IPS-15b (cell line): ENCODE measurements at regions not wholly inside any gene's neighbourhood (a gene's known extent, or its start where the extent isn't known, plus 50 kb on each side); places are given as distances from the start of the nearest gene placed in this dataset.

ENCODE experiments used
- H3K27me3 ChIP-seq: one replicate; pipeline ENCODE4 v1.6.1; 2013; ENCODE audit warnings: low read length; ENCODE audit not compliant: control insufficient read depth, insufficient read depth
- H3K36me3 ChIP-seq: one replicate; pipeline ENCODE4 v1.6.1; 2013; ENCODE audit warnings: low read length; ENCODE audit not compliant: control insufficient read depth, insufficient read depth
- H3K4me1 ChIP-seq: one replicate; pipeline ENCODE4 v1.6.1; 2013; ENCODE audit warnings: mild to moderate bottlenecking, low read length; ENCODE audit not compliant: control insufficient read depth, insufficient read depth
- H3K4me3 ChIP-seq: one replicate; pipeline ENCODE4 v1.5.1; 2013; ENCODE audit warnings: low read depth, low read length
- H3K9ac ChIP-seq: one replicate; pipeline ENCODE4 v1.6.1; 2013; ENCODE audit warnings: low read depth, mild to moderate bottlenecking, low read length
- H3K9me3 ChIP-seq: one replicate; pipeline ENCODE4 v1.6.1; 2013; ENCODE audit warnings: mild to moderate bottlenecking, low read length; ENCODE audit not compliant: control insufficient read depth, insufficient read depth

DNA sequence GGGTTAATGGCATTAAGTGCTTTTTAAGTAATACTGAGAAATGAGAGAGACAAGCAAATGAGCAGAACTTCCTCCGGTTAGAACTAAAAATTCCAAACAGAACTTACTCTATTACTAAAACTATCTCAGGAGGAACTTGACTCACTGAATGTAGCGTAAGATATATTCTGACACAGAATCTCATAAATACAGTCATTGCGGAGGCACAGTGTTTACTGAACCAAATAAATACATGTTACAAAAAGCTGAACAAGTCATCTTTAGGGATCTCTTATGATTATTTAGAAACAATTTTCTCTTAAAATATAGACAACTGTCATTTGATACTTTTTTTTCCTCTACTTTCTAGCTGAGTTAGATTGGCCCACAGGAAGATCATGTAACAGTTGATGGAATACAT lies 283.1 kb downstream of the KLF12 start:
- Histone ChIP-seq H3K9me3 (no peaks in the 10 kb centered on the region), H3K4me3 (no peak overlapping the region), H3K36me3 (no peaks in the 10 kb centered on the region), H3K4me1 (no peaks in the 10 kb centered on the region), H3K27me3 (no peaks in the 10 kb centered on the region), H3K9ac (no peak overlapping the region)

DNA sequence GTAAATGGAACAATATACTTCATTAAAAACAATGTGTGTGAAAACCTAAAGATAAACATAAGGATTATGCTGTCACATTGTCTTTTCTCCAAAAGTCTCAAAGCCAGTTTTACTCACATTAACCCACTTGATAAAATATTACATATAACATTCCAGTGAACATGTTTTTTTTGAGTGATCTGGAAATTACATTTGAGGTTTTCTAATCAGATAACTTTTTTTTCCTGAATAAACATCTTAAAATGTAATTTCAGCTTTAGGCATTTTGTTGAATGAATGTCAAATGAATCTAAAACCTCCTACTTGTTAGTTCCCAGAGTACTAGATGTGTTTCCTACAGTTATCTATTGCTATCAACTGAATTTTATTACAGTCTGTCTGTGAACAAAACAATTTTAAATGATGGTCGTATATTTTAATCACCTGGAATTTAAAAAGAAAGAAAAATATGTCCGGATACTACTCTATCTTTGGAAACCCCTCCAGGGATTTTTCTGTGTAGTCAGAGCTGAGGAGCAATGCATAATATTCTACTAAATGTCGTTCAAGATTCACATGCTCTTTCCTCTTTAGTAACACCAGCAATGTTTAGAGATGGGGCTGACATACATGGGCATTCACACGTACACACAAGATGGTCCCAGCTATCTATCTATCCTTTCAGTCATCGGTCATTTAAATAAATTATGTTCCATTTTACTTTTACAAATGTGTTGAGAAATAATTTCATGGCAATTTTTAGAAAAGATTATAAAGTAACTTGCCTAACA lies 283.9 kb downstream of the KLF12 start:
- H3K27me3 ChIP-seq = no peaks in the 10 kb centered on the region
- H3K4me3 ChIP-seq = no peak overlapping the region
- H3K9me3 ChIP-seq = no peaks in the 10 kb centered on the region
- no peak overlapping the region for H3K9ac ChIP-seq
- H3K36me3 ChIP-seq = no peaks in the 10 kb centered on the region
- no peaks in the 10 kb centered on the region for H3K4me1 ChIP-seq

DNA sequence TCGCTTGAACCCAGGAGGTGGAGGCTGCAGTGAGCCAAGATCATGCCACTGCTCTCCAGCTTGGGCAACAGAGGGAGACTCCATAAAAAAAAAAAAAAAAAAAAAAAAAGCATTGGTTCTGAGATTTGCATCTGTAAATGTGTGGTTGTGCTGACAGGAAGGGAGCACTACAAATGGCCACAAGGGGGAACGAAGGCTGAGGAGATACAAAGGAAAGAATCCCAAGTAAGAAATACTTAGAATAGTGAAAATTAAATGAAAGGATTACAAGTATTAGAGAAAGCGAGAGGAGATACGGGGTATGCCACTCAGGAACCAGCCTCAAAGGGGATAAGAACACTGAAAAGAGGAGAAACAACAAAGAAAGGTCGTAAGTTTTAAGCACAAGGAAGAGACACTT lies 284.9 kb downstream of the KLF12 start:
- H3K36me3 ChIP-seq = no peaks in the 10 kb centered on the region
- H3K27me3 ChIP-seq = no peaks in the 10 kb centered on the region
- H3K4me1 ChIP-seq = no peaks in the 10 kb centered on the region
- no peaks in the 10 kb centered on the region for H3K9me3 ChIP-seq
- no peak overlapping the region for H3K4me3 ChIP-seq
- H3K9ac ChIP-seq = no peak overlapping the region

DNA sequence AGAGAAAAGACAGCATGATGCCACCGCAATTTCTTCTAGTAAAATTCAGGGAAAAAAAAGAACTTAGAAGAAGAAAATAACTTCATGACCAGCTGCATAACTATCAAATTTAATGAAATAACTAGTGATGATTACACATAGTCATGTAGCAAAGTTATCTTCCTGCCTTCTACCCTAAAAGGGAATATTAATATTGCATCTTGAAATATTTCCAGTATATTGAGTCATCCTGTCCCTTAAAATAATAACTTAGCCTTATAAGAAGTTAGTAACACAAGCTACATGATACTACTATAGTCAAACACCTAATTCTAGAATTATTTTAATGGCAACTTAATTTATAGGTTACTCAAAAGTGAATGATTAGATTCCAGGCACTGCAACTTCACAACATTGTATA lies 289.2 kb downstream of the KLF12 start:
- Histone ChIP-seq H3K4me3 (no peak overlapping the region), H3K9me3 (no peaks in the 10 kb centered on the region), H3K27me3 (no peaks in the 10 kb centered on the region), H3K4me1 (no peaks in the 10 kb centered on the region), H3K36me3 (no peaks in the 10 kb centered on the region), H3K9ac (no peak overlapping the region)

DNA sequence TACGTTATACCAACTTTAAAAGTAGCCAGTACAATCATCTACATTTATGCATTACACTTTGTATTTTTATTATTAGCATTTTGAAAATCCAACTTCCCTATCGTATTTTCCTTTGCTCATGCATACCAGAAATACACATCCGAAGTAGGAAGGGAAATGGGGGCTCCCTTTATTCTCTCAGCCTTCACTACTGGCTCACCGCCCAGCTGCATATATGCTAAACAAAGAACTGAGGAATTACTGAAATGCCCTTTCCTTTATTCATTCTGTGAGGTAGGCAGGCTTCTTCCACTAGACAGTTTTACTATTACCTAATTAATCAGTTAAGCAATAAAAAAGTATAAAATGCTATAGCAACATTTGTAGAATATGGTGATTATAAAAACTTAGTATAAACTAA lies 291.6 kb downstream of the KLF12 start:
- Histone ChIP-seq H3K9me3 (no peaks in the 10 kb centered on the region), H3K27me3 (no peaks in the 10 kb centered on the region), H3K9ac (no peak overlapping the region), H3K4me1 (no peaks in the 10 kb centered on the region), H3K36me3 (no peaks in the 10 kb centered on the region), H3K4me3 (no peak overlapping the region)

DNA sequence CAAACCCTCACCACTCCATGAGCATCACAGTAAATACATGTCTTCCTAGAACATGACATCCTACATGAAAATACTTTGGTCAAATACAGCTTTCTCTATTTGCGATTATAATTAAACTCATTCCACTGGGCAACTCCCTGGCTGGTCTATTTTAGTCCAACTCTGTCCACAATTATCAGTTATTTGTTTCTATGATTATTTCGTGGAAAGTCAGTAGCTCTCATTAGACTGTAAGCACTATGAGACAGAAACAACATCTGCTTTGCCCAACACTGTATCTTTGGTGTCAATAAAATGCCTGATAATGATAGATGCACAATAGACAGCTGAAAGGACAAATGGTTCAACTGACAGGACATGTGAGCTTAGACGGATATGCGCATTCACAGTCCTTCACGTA lies 292.0 kb downstream of the KLF12 start:
- Histone ChIP-seq H3K9ac (no peak overlapping the region), H3K4me3 (no peak overlapping the region), H3K4me1 (no peaks in the 10 kb centered on the region), H3K9me3 (no peaks in the 10 kb centered on the region), H3K27me3 (no peaks in the 10 kb centered on the region), H3K36me3 (no peaks in the 10 kb centered on the region)

DNA sequence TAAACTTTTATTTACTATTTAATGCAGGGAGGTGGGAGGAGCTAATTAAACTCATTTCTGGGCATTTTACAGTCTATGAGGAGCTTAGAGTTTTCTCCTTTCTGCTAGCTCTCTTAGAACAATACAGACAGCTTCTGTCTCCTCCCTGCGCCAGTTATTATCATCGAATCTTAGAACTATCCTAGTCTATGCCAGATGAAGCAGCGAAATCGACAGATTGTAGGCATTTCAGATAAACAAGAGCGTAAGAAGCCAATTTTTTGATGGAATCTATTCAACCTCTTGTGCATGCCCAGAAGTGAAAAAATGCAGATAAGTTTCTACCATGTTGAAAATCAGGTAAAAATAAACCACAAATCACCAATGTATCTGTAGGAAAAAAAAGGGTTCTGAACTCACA lies 297.1 kb downstream of the KLF12 start:
- H3K9me3 ChIP-seq = no peaks in the 10 kb centered on the region
- no peak overlapping the region for H3K9ac ChIP-seq
- no peaks in the 10 kb centered on the region for H3K27me3 ChIP-seq
- no peaks in the 10 kb centered on the region for H3K4me1 ChIP-seq
- H3K4me3 ChIP-seq = no peak overlapping the region
- no peaks in the 10 kb centered on the region for H3K36me3 ChIP-seq

DNA sequence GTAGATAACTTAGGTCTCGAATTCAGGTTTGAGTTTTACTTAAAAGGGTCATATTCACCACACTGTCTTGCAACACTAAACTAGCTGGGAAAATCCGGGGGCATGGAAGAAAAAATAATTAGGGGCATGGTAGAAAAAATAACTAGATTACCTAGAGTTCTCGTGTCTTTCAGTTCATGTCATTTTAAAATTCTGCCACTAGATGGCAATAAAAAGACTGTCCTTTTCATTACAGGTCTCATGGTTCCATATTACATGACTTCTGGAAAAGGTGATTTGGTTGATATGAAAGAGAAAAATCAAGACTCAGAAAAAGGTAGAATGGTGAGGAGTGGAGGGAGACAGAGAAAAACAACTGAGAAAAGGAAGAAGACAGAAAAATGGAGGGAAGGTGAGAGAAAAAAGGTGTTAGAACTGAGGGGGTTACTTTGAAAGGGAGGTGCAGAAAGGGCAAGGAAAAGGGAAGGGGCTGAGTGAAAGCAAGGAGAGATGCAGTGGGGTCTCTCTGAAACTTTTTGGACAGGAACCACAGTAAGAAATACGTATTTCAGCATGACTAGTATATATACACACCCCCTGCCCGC lies 299.0 kb downstream of the KLF12 start:
- Histone ChIP-seq H3K9me3 (no peaks in the 10 kb centered on the region), H3K27me3 (no peaks in the 10 kb centered on the region), H3K36me3 (no peaks in the 10 kb centered on the region), H3K4me1 (no peaks in the 10 kb centered on the region), H3K4me3 (no peak overlapping the region), H3K9ac (no peak overlapping the region)

DNA sequence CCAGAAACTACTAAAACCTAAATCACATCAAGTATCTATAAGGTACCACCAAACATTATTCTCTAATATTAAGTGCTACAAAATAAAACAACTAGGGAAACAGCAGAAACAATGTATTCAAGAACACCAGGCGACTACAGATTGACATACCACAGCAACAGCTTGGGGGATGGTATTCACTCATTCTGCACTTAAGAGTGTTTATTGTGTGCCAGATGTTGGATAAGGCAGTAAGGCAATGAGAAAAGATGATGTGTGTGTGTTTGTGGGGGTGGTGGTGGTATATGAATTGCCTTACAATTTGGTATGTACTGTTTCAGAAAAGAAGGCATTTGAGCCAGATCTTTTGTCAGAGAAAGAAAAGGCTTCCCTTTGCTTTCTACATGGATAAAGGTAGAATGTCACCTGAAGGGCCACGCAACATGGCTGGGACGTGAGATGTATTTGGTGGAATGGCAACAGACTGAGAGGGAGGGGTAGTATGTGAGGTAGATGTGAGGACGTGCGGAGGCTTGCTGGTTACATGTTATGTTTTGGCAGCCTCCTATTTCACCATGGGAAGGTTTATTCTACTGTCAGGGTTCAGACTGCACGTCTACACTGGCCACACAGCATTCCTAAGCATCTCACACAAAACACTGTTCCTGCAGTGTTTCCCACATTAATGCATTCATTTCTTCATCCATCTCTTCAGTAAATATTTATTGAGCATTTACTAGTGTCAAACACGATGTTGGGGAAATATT lies 300.7 kb downstream of the KLF12 start:
- Histone ChIP-seq H3K9ac (no peak overlapping the region), H3K27me3 (no peaks in the 10 kb centered on the region), H3K4me3 (no peak overlapping the region), H3K9me3 (no peaks in the 10 kb centered on the region), H3K36me3 (no peaks in the 10 kb centered on the region), H3K4me1 (no peaks in the 10 kb centered on the region)

DNA sequence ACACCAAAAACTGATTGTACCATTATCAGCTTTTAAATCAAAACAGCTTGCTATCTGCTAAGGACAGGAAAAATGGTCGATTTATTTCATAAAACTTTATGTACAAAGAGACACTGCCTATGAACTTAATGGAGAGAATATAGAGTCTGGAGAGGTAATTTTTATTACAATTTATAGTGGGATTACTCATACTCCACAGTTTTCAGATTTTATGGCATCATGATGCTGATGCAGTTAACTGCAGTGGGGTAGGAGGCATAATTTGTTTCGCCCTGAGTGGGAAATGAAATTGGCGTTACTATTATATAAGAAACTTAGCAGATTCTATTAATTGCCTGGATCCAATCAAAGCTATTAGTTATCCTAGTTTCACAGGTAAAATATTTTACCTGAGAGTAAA lies 301.4 kb downstream of the KLF12 start:
- Histone ChIP-seq H3K9me3 (no peaks in the 10 kb centered on the region), H3K4me3 (no peak overlapping the region), H3K4me1 (no peaks in the 10 kb centered on the region), H3K9ac (no peak overlapping the region), H3K27me3 (no peaks in the 10 kb centered on the region), H3K36me3 (no peaks in the 10 kb centered on the region)

DNA sequence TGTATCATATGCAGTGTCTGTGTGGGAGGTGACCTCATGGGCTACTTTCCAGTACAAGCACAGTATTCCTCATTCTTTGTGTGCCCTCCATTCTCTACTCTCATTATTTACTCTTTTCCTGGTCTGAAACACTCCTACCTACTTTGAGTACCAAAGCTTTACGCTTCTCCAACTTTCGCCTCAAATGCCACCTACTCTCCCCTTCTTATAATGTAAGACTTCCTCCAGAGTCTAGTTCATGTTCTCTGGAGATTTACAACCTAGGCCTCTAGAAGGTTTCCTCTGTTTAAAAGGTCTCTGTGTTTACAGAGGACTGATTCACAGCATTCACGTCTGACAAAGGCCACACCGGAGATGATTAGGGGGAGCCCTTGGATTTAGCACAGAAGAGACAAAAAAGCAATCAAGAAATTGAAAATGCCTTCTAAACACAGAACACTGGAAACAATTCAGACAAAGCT lies 302.0 kb downstream of the KLF12 start:
- no peaks in the 10 kb centered on the region for H3K9me3 ChIP-seq
- no peaks in the 10 kb centered on the region for H3K36me3 ChIP-seq
- H3K4me1 ChIP-seq = no peaks in the 10 kb centered on the region
- H3K27me3 ChIP-seq = no peaks in the 10 kb centered on the region
- no peak overlapping the region for H3K4me3 ChIP-seq
- H3K9ac ChIP-seq = no peak overlapping the region

DNA sequence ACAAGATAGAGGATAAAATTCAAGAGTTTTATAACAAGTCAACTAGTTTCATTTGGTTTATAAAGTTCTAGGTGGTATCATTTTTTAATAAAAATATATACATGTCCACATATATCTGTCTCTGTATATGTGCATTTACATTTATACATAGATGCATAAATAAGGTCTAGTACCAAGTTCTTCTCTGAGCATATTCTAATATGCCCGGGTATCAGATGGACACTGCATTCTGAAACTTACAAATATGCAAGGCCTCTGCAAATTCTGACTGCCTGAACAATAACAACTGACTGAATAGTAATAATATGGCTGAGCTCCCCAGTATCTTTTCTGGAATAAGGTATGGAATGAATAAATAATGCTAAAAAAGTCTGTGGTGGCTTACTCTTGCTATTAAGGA lies 304.8 kb downstream of the KLF12 start:
- H3K4me1 ChIP-seq = no peaks in the 10 kb centered on the region

More for the DNA sequence above, 304.8 kb downstream of the KLF12 start:
- H3K4me3 ChIP-seq = no peak overlapping the region
- no peaks in the 10 kb centered on the region for H3K9me3 ChIP-seq
- H3K9ac ChIP-seq = no peak overlapping the region
- H3K27me3 ChIP-seq = no peaks in the 10 kb centered on the region
- H3K36me3 ChIP-seq = no peaks in the 10 kb centered on the region
